GM19467 (cell line): ENCODE measurements at regions not wholly inside any gene's neighbourhood (a gene's known extent, or its start where the extent isn't known, plus 50 kb on each side); places are given as distances from the start of the nearest gene placed in this dataset.

Experiments used
- ATAC-seq: cut with Tn5 transposase; IDR thresholded peaks from one replicate; pipeline ENCODE4 v1.9.1; 2021; ENCODE audit warnings: mild to moderate bottlenecking, moderate library complexity; ENCODE audit not compliant: unreplicated experiment

DNA sequence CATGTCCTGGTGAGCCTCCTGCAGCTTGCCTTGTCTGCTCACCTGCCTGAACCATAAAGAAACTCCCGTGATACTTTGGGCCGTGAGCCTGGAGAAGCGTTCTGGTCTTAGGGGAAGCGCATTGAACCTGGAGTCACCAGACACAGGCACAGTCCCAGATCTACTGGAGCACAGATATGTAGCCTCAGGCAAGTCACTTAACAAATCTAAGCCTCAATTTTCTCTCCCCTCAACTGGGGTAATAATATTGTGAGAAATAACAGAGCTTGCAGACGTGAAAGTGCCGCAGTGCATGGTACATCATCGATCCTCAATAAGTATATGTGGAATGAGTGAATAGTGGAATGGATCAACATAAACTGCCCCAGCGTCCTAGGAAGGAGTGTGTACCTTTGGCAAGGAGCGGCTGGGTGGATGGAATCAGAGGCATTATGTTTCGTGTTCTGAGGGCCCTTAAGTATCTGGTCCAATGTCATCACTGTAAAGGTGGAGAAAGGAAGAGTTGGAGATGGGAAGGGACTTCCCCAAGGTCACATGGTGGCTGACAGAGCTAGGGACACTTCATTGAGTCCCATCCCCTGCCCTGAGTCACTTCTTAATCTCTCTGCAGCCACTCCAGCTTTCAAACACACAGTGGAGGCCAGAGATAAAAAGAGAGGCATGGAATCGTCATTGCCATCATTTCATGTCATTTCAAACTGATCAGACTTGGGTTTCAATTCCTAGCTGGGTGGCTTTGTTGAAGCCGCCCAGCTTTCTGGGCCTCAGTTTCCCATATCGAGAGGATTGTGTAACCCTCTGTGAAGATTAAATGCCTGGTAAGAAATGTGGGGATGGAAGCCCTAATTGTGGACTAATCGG, 172.4 kb downstream of the DDX1 start:
- ATAC-seq, result no peak

DNA sequence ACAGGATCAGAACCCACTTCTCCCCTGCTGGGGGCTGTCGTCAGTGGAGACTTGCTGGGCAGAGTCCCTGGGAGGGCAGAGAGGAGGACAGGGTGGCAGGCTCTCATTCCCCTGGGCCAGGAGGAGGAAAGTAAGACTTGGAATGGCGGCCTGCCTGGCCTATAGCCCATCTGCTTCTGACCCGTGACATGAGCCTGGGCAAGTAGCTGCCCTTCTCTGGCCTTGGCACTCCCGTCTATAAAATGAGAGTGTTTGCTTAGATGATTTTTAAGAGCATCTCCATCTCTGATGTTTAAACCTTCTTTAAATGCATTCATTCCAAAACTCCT, 173.0 kb downstream of the DDX1 start:
- no peak for ATAC-seq

DNA sequence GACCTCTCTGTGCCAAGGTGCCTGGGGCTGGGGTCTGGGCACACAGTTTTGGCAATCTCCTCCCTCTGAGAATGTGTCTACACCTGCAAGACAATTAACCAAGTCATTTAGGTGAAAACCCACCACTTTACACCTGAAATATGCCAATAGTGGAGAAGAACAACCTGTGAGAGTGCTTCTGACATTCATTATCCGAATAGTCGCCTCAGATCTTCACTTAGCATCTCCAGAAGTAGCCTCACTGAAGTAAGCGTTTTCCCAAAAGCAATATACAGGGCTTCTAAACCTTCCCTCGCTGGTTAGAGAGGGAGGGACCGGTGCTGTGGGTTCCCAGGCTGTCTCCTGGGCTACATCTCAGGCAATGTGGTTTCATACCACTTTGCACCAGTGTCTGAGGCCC, 173.5 kb downstream of the DDX1 start:
- no peak for ATAC-seq

DNA sequence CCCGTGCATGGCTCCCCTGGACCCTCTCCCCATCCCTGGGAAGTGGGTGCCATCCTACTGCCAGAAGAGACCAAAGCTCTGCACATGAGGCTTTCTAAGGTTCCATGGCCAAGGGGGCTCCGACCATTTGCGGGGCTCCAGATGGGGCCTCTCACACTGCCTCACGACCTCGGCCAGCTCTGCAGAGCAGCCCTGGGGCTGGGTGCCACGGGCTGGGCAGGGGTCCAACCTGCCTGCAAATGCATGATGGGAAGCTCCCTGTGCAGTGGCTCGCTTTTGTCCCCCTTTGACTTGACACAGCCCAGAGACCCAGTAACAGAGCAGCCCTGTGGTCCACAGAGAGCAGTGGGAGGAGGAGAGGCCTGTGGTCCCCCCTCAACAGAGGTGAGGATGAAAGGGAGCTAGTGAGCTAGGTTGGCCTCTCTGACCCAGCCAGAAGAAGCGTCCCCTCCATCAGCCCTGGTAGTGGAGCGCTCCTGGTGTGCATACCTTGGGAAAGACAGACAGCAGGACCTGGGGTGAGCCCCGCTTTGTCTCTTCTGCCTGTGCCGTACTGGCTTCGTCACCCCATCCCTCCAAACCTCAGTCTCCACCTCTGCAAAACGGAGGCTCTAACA, 174.1 kb downstream of the DDX1 start:
- no peak for ATAC-seq

DNA sequence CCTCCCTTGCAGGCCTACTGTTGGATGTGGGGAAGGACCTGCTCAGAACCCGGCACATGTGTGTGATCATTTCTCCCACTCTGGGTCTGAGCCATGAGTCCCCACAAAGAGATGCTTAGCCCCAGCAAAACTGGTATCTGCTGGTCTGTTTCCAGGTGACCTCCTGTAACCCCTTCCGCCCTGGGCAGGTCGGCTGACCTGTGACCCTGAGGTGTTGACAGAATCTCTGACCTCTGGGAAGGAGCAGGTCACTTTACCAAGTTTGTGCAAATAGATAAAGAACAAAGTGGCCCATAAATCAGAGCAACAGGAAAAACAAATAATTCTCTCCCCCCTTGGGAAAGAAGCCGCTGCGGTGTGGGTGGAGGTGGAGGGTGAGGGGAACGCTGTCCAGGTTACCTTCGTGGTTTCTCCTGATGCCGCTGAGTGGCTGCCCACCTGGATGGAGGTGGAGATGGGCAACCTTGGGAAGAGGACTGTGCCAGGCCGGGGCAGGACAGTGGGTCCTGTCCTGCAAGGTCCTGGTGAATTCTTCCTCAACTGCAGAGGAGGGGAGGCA, 174.0 kb upstream of the MYCN start:
- ATAC-seq, result no peak

DNA sequence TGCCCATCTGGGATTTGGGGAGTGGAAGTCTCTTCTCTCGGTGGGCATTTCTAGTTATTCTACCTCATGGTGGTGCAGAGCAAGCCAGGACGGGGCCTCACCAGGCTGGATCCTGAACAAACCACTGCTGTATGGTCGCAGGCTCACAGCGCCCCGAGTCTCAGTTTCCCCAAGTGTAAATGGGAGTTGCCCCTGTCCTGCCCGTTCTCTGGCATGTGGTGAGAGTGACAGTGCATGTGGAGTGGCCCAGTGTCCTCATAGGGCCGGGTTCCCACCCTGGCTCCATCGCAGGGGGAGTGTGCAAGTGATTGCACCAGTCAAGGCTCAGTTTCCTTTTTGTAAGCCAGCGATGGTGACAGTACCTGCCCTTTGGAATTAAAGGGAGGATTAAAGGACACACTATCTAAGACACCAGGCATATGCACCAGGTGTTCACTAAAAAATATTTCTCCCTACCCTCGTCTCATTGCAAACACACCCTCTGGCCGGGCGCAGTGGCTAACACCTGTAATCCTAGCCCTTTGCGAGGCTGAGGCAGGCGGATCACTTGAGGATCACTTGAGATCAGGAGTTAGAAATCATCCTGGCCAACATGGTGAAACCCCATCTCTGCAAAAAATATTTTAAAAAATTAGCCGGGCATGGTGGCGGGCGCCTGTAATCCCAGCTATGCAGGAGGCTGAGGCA, 173.3 kb upstream of the MYCN start:
- ATAC-seq, result no peak

DNA sequence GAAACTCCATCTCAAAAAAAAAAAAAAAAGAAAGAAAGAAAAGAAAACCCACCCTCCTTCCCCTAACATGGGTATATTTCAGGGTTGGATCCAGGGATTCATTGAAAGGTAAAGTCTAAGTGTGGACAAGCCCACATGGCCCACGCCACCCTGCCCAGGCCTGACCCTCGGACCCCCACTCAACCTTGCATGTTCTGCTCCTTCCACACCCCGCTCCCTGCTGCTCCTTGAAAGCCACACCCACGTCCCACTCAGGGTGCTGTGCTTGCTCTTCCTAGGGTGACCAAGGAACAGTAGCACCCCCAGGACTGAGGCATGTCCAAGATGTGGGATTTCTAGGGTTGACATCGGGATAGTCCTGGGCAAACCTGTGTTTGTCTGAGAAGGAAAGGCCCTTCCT, 172.7 kb upstream of the MYCN start:
- no peak for ATAC-seq

DNA sequence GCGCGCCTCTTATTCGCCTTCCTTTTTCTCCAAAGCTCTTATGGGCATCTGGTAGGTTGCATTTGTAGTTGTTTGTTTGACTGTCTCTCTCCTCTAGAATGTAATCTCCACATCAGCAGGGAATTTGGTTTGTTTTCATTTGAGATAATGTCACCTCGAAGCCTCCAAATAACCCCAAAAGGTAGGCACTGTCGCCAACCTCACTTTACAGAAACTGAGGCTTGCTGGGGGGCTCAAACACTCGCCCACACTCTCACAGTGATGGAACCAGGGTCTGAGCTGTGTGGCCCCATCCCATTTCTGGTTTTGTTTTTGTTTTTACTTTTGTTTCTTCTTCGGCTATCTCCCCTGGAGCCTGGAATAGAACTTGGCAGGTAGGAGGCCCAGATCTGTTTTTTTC, 172.2 kb upstream of the MYCN start:
- no peak for ATAC-seq

DNA sequence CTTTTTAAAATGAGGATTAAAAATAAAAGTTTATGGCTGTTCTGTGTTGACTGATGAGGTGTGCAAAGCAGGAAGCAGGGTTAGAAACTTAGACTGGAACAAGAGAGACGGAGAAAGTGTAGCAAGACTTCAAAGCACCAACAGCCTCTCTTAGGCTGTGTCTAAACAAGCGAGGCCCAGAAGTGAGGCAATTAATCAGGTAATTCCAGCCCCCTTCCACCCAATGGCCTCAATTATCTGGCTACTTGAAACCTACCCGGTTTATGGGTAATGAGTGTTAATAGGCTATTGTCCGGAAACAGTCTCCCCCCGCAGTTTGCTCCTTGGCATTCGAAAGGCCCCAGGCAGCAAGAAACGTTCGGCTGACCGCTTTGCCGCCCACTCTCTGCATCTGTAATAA, 171.7 kb upstream of the MYCN start:
- no peak for ATAC-seq

DNA sequence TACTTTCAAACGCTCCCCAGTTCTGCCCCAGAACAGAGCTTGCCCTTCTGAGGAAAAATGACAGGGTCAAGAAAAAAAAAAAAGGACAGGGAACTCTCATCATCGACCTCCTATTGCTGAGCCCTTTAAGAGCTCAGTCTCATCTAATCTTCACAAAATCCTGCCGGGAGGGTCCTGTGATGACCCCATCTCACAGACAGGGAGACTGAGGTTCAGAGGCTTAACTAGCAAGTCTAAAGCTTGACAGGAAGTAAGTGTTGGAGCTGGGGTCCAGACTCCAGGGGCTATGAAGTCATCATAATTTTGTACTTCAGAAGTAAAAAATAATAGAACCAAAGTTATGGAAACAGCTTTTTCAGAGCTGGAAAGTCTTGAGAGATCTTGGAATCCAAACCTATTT, 171.1 kb upstream of the MYCN start:
- no peak for ATAC-seq

DNA sequence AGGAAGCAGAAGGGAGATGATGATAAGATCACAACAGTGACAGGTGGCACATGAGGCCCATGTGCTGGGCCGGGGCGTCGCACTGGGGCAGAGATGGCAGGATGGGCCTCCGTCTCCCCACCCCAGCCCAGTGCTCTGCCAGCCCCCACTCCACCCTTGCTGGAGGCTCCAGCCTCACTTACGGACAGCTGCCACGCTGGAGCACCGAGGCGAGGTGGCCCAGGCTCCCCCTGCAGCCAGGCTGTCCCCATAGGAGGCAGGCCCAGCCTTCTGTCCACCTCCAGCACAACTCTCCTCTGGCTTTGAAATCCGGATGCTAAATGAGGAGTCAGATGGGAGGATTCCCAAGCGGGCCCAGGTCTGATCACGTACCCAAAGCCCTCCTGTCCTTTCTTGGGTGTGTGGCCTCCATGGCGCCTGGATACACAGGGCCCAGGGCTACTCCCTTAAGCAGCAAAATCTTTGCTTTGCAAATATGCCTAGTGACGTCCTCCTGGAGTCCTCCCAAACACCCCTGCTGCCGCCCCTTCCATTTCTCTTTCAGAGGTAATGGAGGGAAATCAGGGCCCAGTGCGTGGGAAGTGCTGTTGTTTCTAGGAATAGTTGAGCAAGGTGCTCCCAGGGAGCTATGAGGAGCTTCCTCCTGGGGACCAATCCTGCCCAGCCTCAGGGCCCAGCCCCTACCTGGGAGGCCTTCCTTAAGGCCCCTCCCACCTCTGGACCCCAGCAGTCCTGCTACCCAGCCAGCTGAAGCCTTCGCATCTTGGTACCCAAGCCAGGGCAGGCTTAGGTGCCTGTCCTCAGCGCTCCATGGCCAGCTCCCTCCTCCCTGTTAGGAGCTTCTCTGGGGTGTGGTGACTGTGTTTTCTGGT, 170.4 kb upstream of the MYCN start:
- no peak for ATAC-seq

DNA sequence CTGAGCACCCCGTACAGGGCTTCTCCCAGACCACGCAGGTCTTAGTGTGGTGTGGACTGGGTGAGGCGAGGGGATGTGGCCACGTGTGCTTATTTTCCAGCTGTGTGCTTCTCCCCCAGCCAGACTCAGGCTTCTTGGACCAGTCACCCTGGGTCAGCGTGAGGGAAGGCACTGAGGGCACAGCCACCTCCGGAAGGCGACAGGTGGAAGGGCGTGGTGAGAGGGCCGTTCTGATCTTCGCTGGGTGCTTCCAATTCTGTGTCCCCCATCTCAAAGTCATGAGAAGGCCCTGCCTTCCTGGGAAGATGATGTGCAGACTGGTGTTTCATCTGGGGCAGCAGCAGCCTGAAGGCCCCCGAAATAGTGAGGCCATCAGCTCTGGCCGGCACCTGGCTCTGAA, 169.7 kb upstream of the MYCN start:
- ATAC-seq, result no peak

DNA sequence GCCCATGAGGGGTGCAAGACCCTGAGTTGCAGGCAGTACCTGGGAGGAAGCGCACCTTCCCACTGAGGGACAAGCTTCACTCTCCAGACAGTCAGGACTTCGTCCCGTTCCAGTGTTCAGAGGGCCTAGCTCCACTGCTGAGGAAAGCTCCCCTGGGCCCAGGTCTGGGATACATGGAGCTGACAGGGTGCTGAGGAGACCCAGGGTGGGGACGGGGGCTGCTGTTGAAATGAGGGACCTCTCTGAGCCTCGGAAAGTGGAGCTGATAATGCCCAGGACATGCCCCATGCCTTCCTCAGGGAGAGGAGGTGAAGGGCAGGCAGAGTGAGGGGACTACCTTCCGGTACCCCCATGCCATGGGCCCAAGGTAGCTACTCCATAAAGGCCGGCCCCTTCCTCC, 169.2 kb upstream of the MYCN start:
- no peak for ATAC-seq

DNA sequence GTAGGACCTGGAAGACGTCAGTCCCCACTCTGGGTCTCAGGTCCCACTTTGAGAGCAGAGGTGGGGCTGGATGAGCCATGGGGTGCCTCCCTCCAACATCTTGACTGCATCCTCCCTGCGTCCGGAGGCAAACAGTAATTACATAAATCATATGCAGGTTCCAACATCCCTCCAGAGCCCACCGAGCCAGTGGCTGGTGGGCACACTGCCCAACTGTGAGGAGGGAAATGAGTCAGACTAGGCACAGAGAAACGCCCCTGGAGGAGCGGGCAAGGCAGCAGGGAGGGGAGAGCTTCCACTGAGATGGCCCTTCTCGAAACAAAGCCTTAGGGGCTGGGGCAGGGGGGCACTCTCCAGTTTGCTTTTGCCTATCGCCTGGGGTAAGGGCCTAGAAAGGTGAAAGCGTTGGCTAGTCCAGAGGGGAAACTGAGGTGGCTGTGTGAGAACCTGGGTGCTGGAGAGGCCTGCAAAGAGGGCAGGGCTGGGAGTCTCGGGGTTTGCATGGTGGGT, 168.2 kb upstream of the MYCN start:
- ATAC-seq, result no peak

DNA sequence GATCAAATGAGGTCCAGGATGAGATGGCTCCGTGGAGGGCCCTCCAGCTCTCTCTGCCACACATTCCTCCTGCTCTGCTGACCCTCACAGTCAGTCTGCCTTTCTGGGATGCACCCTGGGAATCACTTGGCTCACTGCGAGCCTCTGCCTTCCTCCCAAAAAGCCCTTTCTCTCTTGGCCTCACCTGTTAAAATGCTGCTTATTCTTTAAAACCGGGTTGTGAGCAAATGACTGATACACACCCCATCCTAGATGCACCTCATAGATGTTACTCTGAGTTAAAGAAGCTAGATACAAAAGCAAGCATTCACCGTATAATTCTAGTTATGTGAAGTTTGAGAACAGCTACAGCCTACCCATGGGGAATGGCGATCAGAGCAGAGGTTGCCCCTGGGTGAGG, 167.7 kb upstream of the MYCN start:
- no peak for ATAC-seq

DNA sequence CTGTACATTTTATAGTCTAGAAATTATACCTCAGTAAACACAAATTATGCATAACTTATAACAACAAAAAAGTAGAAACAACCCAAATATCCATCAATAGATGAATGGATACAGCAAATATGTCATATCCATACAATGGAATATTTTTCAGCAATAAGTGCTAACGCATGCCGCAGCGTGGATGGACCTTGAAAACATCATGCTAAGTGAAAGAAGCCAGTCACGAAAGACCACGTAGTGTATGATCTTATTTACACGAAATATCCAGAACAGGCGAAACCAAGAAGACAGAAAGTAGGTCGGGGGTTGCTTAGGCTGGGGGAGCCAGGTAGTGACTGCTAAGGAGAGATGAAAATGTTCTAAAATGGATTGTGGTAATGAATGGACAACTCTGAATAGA, 167.1 kb upstream of the MYCN start:
- ATAC-seq, result no peak

DNA sequence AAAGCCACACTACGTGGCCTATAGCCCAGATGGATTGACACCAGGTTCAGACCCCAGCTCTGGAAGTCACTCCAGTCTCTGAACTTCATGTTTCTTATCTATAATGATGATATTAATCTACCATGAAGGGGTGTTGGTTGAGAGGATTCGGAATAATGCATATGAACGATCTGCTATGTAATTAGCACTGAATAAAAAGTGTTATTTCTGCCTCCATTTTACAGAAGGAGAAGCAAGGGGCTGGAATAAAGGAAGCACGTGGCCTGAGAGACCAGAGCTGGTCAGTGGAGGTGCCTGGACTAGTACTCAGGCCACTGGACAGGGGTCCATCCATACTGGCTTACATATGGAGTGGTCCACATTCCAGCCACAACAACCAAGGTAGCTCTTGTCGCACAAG, 166.5 kb upstream of the MYCN start:
- no peak for ATAC-seq

DNA sequence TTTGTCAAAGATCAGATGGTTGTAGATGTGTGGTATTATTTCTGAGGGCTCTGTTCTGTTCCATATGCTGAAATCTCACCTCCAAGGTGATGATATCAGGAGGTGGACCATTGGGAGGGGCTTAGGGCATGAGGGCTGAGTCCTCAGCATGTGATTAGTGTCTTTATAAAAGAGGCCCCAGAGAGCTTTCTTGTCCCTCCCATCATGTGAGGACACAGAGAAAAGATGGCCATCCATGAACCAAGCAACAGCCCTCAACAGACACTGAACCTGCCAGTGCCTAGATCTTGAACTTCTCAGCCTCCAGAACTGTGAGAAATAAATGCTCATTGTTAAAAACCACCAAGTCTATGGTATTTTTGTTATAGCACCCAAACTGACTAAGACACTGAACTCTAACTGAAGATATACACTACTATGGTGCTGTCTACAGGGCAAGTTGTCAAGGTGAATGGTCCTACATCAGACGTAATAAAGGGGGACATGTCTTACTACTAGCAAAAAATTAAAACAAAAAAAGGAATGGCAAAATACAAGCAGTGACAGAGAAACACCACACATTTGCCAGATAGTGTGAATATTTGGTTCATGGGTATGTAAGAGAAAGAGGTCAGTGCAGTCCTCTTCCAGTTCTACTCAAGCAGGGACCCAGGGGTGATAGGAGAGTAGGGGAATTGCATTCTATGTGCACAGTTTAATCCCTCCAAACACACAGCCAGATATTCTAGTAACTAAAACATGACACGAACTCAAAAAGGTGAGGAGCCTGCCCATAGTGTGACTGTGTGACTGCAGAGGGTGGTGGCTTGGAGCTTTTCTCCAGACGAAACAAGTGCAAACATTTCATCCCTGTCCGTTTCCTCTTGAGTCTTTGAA, 164.4 kb upstream of the MYCN start:
- no peak for ATAC-seq

DNA sequence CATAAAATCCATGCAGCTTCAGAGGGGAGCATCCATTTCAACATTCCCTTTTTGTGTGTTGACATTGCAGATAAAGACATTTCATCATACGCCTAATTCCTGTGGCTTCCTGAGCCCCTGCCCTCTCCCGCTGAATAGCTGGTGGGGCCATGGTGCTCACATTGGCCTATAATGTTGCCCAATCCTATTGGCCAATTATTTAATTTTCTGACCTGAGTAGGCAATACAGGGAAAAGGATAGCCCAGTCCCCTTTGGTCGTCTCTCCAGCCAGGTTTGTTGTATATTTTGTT, 163.8 kb upstream of the MYCN start:
- no peak for ATAC-seq
